HG03196 (cell line): ENCODE measurements at regions not wholly inside any gene's neighbourhood (a gene's known extent, or its start where the extent isn't known, plus 50 kb on each side); places are given as distances from the start of the nearest gene placed in this dataset.

Experiments used
- ATAC-seq: cut with Tn5 transposase; IDR thresholded peaks from one replicate; pipeline ENCODE4 v1.9.1; 2021; ENCODE audit not compliant: unreplicated experiment

- ATAC-seq: no peak
These were observed 93.4 kb upstream of the ENPP6 start for GRCh38 chr4:184310881-184311709.

- ATAC-seq: no peak
These were observed 92.5 kb upstream of the ENPP6 start for GRCh38 chr4:184310171-184310567.

GRCh38 chr4:184309241-184310170, 91.8 kb upstream of the ENPP6 start:
- no peak for ATAC-seq

- no peak for ATAC-seq
These were observed 89.3 kb upstream of the ENPP6 start for GRCh38 chr4:184306949-184307348.

GRCh38 chr4:184306470-184306869, 88.8 kb upstream of the ENPP6 start:
- ATAC-seq: no peak

- ATAC-seq: no peak
These were observed 83.1 kb upstream of the ENPP6 start for GRCh38 chr4:184300816-184301215.

GRCh38 chr4:184298254-184298653, 80.6 kb upstream of the ENPP6 start:
- ATAC-seq: no peak

GRCh38 chr4:184295206-184295605, 77.5 kb upstream of the ENPP6 start:
- no peak for ATAC-seq

GRCh38 chr4:184294606-184295133, 77.0 kb upstream of the ENPP6 start:
- no peak for ATAC-seq

GRCh38 chr4:184293552-184293951, 75.9 kb upstream of the ENPP6 start:
- ATAC-seq: no peak

GRCh38 chr4:184292877-184293276, 75.2 kb upstream of the ENPP6 start:
- ATAC-seq: no peak

- no peak for ATAC-seq
These were observed 74.8 kb upstream of the ENPP6 start for GRCh38 chr4:184292465-184292867.

GRCh38 chr4:184289179-184289535, 71.5 kb upstream of the ENPP6 start:
- ATAC-seq: no peak

GRCh38 chr4:184288451-184289178, 70.9 kb upstream of the ENPP6 start:
- peak; percentile 53 for ATAC-seq

- ATAC-seq: no peak
These were observed 70.1 kb upstream of the ENPP6 start for GRCh38 chr4:184287697-184288255.

GRCh38 chr4:184286358-184286757, 68.7 kb upstream of the ENPP6 start:
- no peak for ATAC-seq

- no peak for ATAC-seq
These were observed 67.1 kb upstream of the ENPP6 start for GRCh38 chr4:184284742-184285141.

- ATAC-seq: no peak
These were observed 66.6 kb upstream of the ENPP6 start for GRCh38 chr4:184284336-184284690.

GRCh38 chr4:184283659-184284335, 66.1 kb upstream of the ENPP6 start:
- peak; percentile 3 for ATAC-seq

GRCh38 chr4:184282895-184283654, 65.4 kb upstream of the ENPP6 start:
- ATAC-seq: peak; percentile 54
